ENCODE measurements at regions not wholly inside any gene's neighbourhood (a gene's known extent, or its start where the extent isn't known, plus 50 kb on each side); places are given as distances from the start of the nearest gene placed in this dataset.

DNA sequence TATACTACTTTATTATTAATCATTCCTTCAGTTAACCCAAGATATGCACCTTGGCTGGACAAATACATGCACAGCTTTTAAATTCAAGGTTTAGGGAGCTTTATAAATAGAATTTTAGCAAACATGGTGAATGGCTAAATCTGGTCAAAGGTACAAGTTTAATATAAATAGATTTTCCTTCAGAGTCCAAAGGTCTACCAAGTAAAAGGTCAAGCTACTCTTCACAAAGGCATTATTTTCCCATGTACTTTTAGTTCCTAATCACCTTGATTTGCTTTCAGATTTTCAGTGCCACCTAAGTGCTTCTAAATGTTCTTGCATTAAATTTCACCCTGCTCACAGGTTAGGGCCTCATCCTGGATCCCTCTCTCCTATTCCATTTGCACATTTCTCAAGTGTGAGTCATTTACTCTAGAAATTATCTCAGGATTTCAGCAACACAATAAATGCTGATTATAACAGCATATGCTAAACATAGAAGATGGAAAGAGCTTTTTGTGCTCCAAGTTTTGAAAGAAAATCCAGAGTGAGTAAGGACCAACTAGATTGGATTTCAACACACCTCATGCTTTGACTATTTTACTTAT is 459.4 kb upstream of the ITGA1 start:
- TF ChIP-seq RCOR1 (IDR thresholded peaks at IDR 0.05; ENCODE audit: low read length), result no peak
- no peak for TF ChIP-seq RAD21 (IDR thresholded peaks at IDR 0.05; ENCODE audit: low read length)
- no peak for TF ChIP-seq SMC3 (IDR thresholded peaks at IDR 0.05; ENCODE audit: low read depth, low read length)
- no peak for TF ChIP-seq JUND (IDR thresholded peaks at IDR 0.05)
- no peak for TF ChIP-seq FOXM1 (IDR thresholded peaks at IDR 0.05; ENCODE audit: low read depth)
- Histone ChIP-seq H3K9me2 (no peaks in the 10 kb centered on the region), H3F3A (replicated peaks; ENCODE audit: insufficient read depth) (no peaks in the 10 kb centered on the region), H4K20me1 (ENCODE audit: insufficient read depth) (no peaks in the 10 kb centered on the region), H3K9ac (no peak overlapping the region), H3K27me3 (ENCODE audit: insufficient read depth) (no peaks in the 10 kb centered on the region), H3K36me3 (replicated peaks in 1 of 2; ENCODE audit: control insufficient read depth in 1 of 2, insufficient read depth in 2 of 2, low read length in 1 of 2) (no peaks in the 10 kb centered on the region), H3K9me3 (no peaks in the 10 kb centered on the region), H3K4me1 (ENCODE audit: control insufficient read depth in 1 of 2, insufficient read depth in 2 of 2, low read depth in 1 of 2, low read length in 1 of 2) (no peaks in the 10 kb centered on the region), H3K27ac (ENCODE audit: low read depth in 2 of 2, low read length in 1 of 2) (no peak overlapping the region), H2AFZ (ENCODE audit: low read depth) (no peak overlapping the region), H3K4me2 (no peak overlapping the region), H3K4me3 (ENCODE audit: low read depth in 2 of 2, low read length in 1 of 2) (no peak overlapping the region), H3K79me2 (ENCODE audit: insufficient read depth) (no peaks in the 10 kb centered on the region)
- DNase-seq, result no peak
- ChIA-PET POLR2A (no interaction called here), CTCF (no interaction called here)

GRCh38 chr5:52331725-52332124 is 456.0 kb upstream of the ITGA1 start:
- H2AFZ ChIP-seq (ENCODE audit: low read depth), result no peak overlapping the region
- no peak overlapping the region for H3K4me2 ChIP-seq
- ChIA-PET CTCF (interaction anchor here (0.6 kb wide), 1 partner anchor 212 kb away, joined by 3 read pairs; no protein-coding TSS in a partner anchor), POLR2A (no interaction called here)
- H3K36me3 ChIP-seq (replicated peaks in 1 of 2; ENCODE audit: control insufficient read depth in 1 of 2, insufficient read depth in 2 of 2, low read length in 1 of 2), result no peaks in the 10 kb centered on the region
- WGBS (ENCODE audit: low lambda C conversion rate), result 44% methylated on average over 1 of the region's 1 CpG
- no peak for DNase-seq
- H3K9ac ChIP-seq, result no peak overlapping the region
- H3K27ac ChIP-seq (ENCODE audit: low read depth in 2 of 2, low read length in 1 of 2), result no peak overlapping the region
- H3K9me2 ChIP-seq, result no peaks in the 10 kb centered on the region
- no peak overlapping the region for H3K4me3 ChIP-seq (ENCODE audit: low read depth in 2 of 2, low read length in 1 of 2)
- H3K4me1 ChIP-seq (ENCODE audit: control insufficient read depth in 1 of 2, insufficient read depth in 2 of 2, low read depth in 1 of 2, low read length in 1 of 2), result no peaks in the 10 kb centered on the region; a peak in 1 of 4 replicates
- no peaks in the 10 kb centered on the region for H3K79me2 ChIP-seq (ENCODE audit: insufficient read depth)
- H3K9me3 ChIP-seq, result no peaks in the 10 kb centered on the region
- H3F3A ChIP-seq (replicated peaks; ENCODE audit: insufficient read depth), result no peaks in the 10 kb centered on the region
- no peaks in the 10 kb centered on the region for H3K27me3 ChIP-seq (ENCODE audit: insufficient read depth)
- no peaks in the 10 kb centered on the region for H4K20me1 ChIP-seq (ENCODE audit: insufficient read depth)
- TF ChIP-seq TAF1 (IDR thresholded peaks at IDR 0.05; ENCODE audit: borderline replicate concordance, low read depth, low read length), result no peak
- no peak for TF ChIP-seq YY1 (IDR thresholded peaks at IDR 0.05; ENCODE audit: low read depth)
- no peak for TF ChIP-seq TCF12 (IDR thresholded peaks at IDR 0.05)
- TF ChIP-seq, protein P1, sequence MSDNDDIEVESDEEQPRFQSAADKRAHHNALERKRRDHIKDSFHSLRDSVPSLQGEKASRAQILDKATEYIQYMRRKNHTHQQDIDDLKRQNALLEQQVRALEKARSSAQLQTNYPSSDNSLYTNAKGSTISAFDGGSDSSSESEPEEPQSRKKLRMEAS (IDR thresholded peaks at IDR 0.05; ENCODE audit: low read depth), result no peak
- no peak for TF ChIP-seq RCOR1 (IDR thresholded peaks at IDR 0.05; ENCODE audit: low read length)
- TF ChIP-seq RAD21 (IDR thresholded peaks at IDR 0.05; ENCODE audit: low read length), result no peak

DNA sequence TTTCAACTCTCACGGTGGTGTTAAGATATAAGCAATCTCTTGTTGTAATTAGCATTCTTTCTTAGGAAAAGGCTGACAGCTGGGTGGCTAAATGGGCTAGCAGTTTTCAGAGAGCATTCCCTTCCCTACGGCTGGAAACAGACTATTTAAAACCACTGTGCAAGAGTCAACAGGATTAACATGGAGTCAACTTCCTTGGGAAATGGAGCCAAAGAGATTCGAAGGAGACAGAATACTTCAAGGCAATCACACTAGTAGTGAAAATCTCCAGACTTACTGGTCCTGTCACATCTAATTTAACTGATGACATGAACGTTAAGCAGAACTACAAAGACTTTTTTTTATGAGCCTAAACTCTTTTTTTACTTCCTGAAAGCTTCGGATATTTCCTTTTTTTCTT is 453.3 kb upstream of the ITGA1 start:
- no peak for DNase-seq
- no peak overlapping the region for H3K9ac ChIP-seq
- CTCF ChIA-PET, result no interaction called here
- TF ChIP-seq USF2 (IDR thresholded peaks at IDR 0.05; ENCODE audit: borderline replicate concordance, low read depth, low read length) (no peak), FOXJ3 (CRISPR knock-in tag; IDR thresholded peaks at IDR 0.05) (no peak), TEAD4 (IDR thresholded peaks at IDR 0.05; ENCODE audit: borderline replicate concordance, insufficient read depth) (no peak), CHD2 (IDR thresholded peaks at IDR 0.05; ENCODE audit: low read length, partially characterized antibody) (no peak), POLR2AphosphoS5 (IDR thresholded peaks at IDR 0.05; ENCODE audit: low read depth, low read length) (no peak), ZBTB33 (IDR thresholded peaks at IDR 0.05; ENCODE audit: borderline replicate concordance, low read depth) (no peak), EP300 (IDR thresholded peaks at IDR 0.05; ENCODE audit: borderline replicate concordance in 1 of 2, low read depth in 1 of 2, low read length in 1 of 2) (peak in 1 of 2 experiments; percentile 50; a peak in 1 of 4 replicates), ELF1 (IDR thresholded peaks at IDR 0.05) (no peak), GATA2 (CRISPR knock-in tag; IDR thresholded peaks at IDR 0.05) (no peak), USF1 (IDR thresholded peaks at IDR 0.05; ENCODE audit: borderline replicate concordance, low read depth) (no peak), TCF12 (IDR thresholded peaks at IDR 0.05) (peak; percentile 93)
- TF ChIP-seq, protein P2, sequence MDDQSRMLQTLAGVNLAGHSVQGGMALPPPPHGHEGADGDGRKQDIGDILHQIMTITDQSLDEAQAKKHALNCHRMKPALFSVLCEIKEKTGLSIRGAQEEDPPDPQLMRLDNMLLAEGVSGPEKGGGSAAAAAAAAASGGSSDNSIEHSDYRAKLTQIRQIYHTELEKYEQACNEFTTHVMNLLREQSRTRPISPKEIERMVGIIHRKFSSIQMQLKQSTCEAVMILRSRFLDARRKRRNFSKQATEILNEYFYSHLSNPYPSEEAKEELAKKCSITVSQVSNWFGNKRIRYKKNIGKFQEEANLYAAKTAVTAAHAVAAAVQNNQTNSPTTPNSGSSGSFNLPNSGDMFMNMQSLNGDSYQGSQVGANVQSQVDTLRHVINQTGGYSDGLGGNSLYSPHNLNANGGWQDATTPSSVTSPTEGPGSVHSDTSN (IDR thresholded peaks at IDR 0.05), result peak; percentile 82

More for the DNA sequence above, 453.3 kb upstream of the ITGA1 start:
- no peaks in the 10 kb centered on the region for H3F3A ChIP-seq (replicated peaks; ENCODE audit: insufficient read depth)
- H3K36me3 ChIP-seq (replicated peaks in 1 of 2; ENCODE audit: control insufficient read depth in 1 of 2, insufficient read depth in 2 of 2, low read length in 1 of 2), result no peaks in the 10 kb centered on the region
- H2AFZ ChIP-seq (ENCODE audit: low read depth), result no peak overlapping the region
- H3K4me3 ChIP-seq (ENCODE audit: low read depth in 2 of 2, low read length in 1 of 2), result no peak overlapping the region
- 9% methylated on average over 5 of the region's 5 CpGs for WGBS (ENCODE audit: low lambda C conversion rate)
- POLR2A ChIA-PET, result no interaction called here
- no peaks in the 10 kb centered on the region; a peak in 1 of 4 replicates for H3K4me1 ChIP-seq (ENCODE audit: control insufficient read depth in 1 of 2, insufficient read depth in 2 of 2, low read depth in 1 of 2, low read length in 1 of 2)
- no peaks in the 10 kb centered on the region for H3K9me2 ChIP-seq
- no peaks in the 10 kb centered on the region for H3K79me2 ChIP-seq (ENCODE audit: insufficient read depth)
- no peaks in the 10 kb centered on the region for H4K20me1 ChIP-seq (ENCODE audit: insufficient read depth)
- H3K27ac ChIP-seq (ENCODE audit: low read depth in 2 of 2, low read length in 1 of 2), result no peak overlapping the region
- H3K27me3 ChIP-seq (ENCODE audit: insufficient read depth), result no peaks in the 10 kb centered on the region
- H3K9me3 ChIP-seq, result no peaks in the 10 kb centered on the region
- no peak overlapping the region for H3K4me2 ChIP-seq
